ENCODE measurements at regions not wholly inside any gene's neighbourhood (a gene's known extent, or its start where the extent isn't known, plus 50 kb on each side); places are given as distances from the start of the nearest gene placed in this dataset.

DNA sequence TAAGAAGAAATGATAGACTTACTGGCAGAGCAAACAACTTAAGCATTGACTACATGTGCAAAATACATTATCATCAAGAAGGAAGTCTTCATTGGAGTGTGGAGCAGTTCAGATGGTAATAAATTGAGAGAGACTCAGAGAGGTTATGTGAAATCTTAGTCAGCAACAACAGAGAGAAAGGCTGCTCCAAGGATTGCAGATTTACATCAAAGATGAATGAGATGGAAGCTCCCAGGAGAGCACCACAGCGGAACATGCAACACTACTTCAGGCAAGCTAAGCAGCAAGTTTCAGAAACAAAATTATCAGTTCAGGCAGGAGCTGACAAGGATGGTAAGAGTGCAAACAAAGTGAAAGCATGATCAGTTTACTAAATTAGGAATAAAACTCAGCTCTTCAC, 882.3 kb downstream of the LRFN5 start:
- TF ChIP-seq, protein P1, sequence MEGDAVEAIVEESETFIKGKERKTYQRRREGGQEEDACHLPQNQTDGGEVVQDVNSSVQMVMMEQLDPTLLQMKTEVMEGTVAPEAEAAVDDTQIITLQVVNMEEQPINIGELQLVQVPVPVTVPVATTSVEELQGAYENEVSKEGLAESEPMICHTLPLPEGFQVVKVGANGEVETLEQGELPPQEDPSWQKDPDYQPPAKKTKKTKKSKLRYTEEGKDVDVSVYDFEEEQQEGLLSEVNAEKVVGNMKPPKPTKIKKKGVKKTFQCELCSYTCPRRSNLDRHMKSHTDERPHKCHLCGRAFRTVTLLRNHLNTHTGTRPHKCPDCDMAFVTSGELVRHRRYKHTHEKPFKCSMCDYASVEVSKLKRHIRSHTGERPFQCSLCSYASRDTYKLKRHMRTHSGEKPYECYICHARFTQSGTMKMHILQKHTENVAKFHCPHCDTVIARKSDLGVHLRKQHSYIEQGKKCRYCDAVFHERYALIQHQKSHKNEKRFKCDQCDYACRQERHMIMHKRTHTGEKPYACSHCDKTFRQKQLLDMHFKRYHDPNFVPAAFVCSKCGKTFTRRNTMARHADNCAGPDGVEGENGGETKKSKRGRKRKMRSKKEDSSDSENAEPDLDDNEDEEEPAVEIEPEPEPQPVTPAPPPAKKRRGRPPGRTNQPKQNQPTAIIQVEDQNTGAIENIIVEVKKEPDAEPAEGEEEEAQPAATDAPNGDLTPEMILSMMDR (IDR thresholded peaks at IDR 0.05): no peak
- TF ChIP-seq, protein P2, sequence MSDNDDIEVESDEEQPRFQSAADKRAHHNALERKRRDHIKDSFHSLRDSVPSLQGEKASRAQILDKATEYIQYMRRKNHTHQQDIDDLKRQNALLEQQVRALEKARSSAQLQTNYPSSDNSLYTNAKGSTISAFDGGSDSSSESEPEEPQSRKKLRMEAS (IDR thresholded peaks at IDR 0.05): no peak
- TF ChIP-seq CHD4 (IDR thresholded peaks at IDR 0.05; ENCODE audit: borderline replicate concordance) (no peak), POLR2A (IDR thresholded peaks at IDR 0.05; ENCODE audit: low read length) (no peak), POLR2AphosphoS2 (conservative IDR thresholded peaks at IDR 0.05; ENCODE audit: low read length) (no peak), RFX5 (IDR thresholded peaks at IDR 0.05) (no peak), EP300 (IDR thresholded peaks at IDR 0.05) (no peak), JUNB (IDR thresholded peaks at IDR 0.05) (no peak), CHD2 (IDR thresholded peaks at IDR 0.05; ENCODE audit: low read length, partially characterized antibody) (no peak), HOXA7 (CRISPR knock-in tag; IDR thresholded peaks at IDR 0.05) (no peak), ESRRA (IDR thresholded peaks at IDR 0.05; ENCODE audit: borderline replicate concordance, low read length) (no peak), HEYL (CRISPR knock-in tag; IDR thresholded peaks at IDR 0.05) (no peak)
